K562 (cell line): ENCODE measurements at regions not wholly inside any gene's neighbourhood (a gene's known extent, or its start where the extent isn't known, plus 50 kb on each side); places are given as distances from the start of the nearest gene placed in this dataset.

Source experiments
- ATAC-seq: fragments of 200-7000 bp; cut with Tn5 transposase; 3 replicates; pipeline ENCODE4 v1.9.1; 2020; ENCODE audit warnings: moderate library complexity
- BruUV-seq: library from RNA; stranded (reverse); fragments of 400-500 nt; replicated peaks from 2 replicates; lab custom pipeline; 2021; lab: Mats Ljungman, UMichigan
- CTCF ChIA-PET: fragments of 300-600 bp; formaldehyde crosslinking; extraction: SDS; loops from one replicate; lab custom pipeline; 2021; ENCODE audit warnings: low intra/inter-chr PET ratio; lab: Yijun Ruan, JAX
- POLR2A ChIA-PET: fragments of 300-600, 350-650 bp; sonication (Branson Sonifier 250); formaldehyde crosslinking; extraction: SDS; loops from one replicate; lab custom pipeline; 2021; ENCODE audit warnings: antibody characterized with exemption, inconsistent platforms; lab: Yijun Ruan, JAX
- DNase-seq, 4 experiments: peaks; one replicate each; pipeline versions ENCODE4 v3.0.0 to v3.0.0-alpha.2; 2011 to 2018; ENCODE audit warnings: low spot score in 3 of 4, mixed read lengths in 3 of 4; ENCODE audit errors: extremely low read depth in 1 of 4
- FAIRE-seq: peaks from 2 replicates; lab custom pipeline; 2011; peaks lifted over from hg19 to GRCh38; lab: Jason Lieb, UNC
- H2AFZ ChIP-seq: 2 replicates; pipeline ENCODE4 v1.6.0; 2011; ENCODE audit warnings: low read depth, low read length, control low read depth, inconsistent platforms
- H3K27ac ChIP-seq: fragments of 200-600 bp; 3 replicates; pipeline ENCODE4 v1.8.0; 2011; ENCODE audit warnings: low read depth, mild to moderate bottlenecking, control low read depth, inconsistent platforms, low read length, moderate library complexity, mixed read lengths; ENCODE audit errors: extremely low read depth
- H3K27me3 ChIP-seq, 2 experiments: fragments of 300-600 bp in 1 of 2; 2 replicates in 1 of 2; 3 replicates in 1 of 2; pipeline versions ENCODE4 v1.6.0 to v1.8.0; 2011; ENCODE audit warnings: inconsistent platforms in 2 of 2, low read length in 2 of 2, mild to moderate bottlenecking in 1 of 2, mixed read lengths in 1 of 2, moderate library complexity in 1 of 2; ENCODE audit not compliant: control insufficient read depth in 2 of 2, insufficient read depth in 2 of 2
- H3K36me3 ChIP-seq: fragments of 300-600 bp; 3 replicates; pipeline ENCODE4 v1.8.0; 2011; ENCODE audit warnings: mild to moderate bottlenecking, low read length, inconsistent platforms; ENCODE audit not compliant: control insufficient read depth, insufficient read depth
- H3K4me1 ChIP-seq, 2 experiments: fragments of 200-600 bp in 1 of 2; replicated peaks in 1 of 2; 2 replicates in 1 of 2; 3 replicates in 1 of 2; pipeline versions ENCODE4 v1.5.1 to v1.8.0; 2011; ENCODE audit warnings: inconsistent platforms in 2 of 2, low read length in 2 of 2, mild to moderate bottlenecking in 1 of 2, mixed read lengths in 1 of 2, moderate library complexity in 1 of 2; ENCODE audit not compliant: control insufficient read depth in 2 of 2, insufficient read depth in 2 of 2
- H3K4me2 ChIP-seq: 2 replicates; pipeline ENCODE4 v1.6.1; 2011; ENCODE audit warnings: low read length, control low read depth, inconsistent platforms, mixed read lengths; ENCODE audit not compliant: insufficient read depth
- H3K4me3 ChIP-seq: fragments of 200-600 bp; sonication (generic), shearing (Covaris generic); 2 replicates; pipeline ENCODE4 v1.5.1; 2016; ENCODE audit warnings: control low read depth, inconsistent platforms
- H3K79me2 ChIP-seq: fragments of 200-600 bp; 3 replicates; pipeline ENCODE4 v1.8.0; 2011; ENCODE audit warnings: low read length, inconsistent platforms; ENCODE audit not compliant: control insufficient read depth, insufficient read depth
- H3K9ac ChIP-seq, 2 experiments: 2 replicates each; pipeline versions ENCODE4 v1.6.0 to v1.6.1; 2011; ENCODE audit warnings: low read depth in 2 of 2, low read length in 2 of 2, control low read depth in 1 of 2, inconsistent platforms in 1 of 2, mild to moderate bottlenecking in 1 of 2, mixed read lengths in 1 of 2; ENCODE audit not compliant: insufficient read depth in 1 of 2
- H3K9me1 ChIP-seq: one replicate; pipeline ENCODE4 v1.6.0; 2011; ENCODE audit warnings: inconsistent platforms, mild to moderate bottlenecking, low read length, moderate library complexity; ENCODE audit not compliant: control insufficient read depth, insufficient read depth
- H3K9me3 ChIP-seq: replicated peaks from 2 replicates; pipeline ENCODE4 v1.5.1; 2011; ENCODE audit warnings: low read depth, low read length, inconsistent platforms; ENCODE audit not compliant: control insufficient read depth, insufficient read depth
- H4K20me1 ChIP-seq: replicated peaks from 2 replicates; pipeline ENCODE4 v1.6.1; 2011; ENCODE audit warnings: low read length, inconsistent platforms, mixed read lengths; ENCODE audit not compliant: control insufficient read depth, insufficient read depth
- BMI1 ChIP-seq: fragments of 150-350 bp; IDR thresholded peaks from 2 replicates; pipeline ENCODE4 v1.6.1; 2014; ENCODE audit warnings: low read length
- CUX1 ChIP-seq: fragments of 200-800 bp; sonication (Bioruptor generic); IDR thresholded peaks from 2 replicates; pipeline ENCODE4 v1.6.1; 2016; ENCODE audit warnings: missing genetic modification characterization, missing compliant biosample characterization
- HMG20B ChIP-seq: fragments of 250-450 bp; sonication (Bioruptor Pico); IDR thresholded peaks from 2 replicates; pipeline ENCODE4 v1.5.0; 2021; ENCODE audit warnings: mild to moderate bottlenecking
- JUNB ChIP-seq: fragments of 450-650 bp; formaldehyde crosslinking; conservative IDR thresholded peaks from 2 replicates; pipeline ENCODE4 v1.4.0; 2020; ENCODE audit warnings: mild to moderate bottlenecking
- KLF13 ChIP-seq: fragments of 450-650 bp; IDR thresholded peaks from 2 replicates; pipeline ENCODE4 v1.6.1; 2016; ENCODE audit warnings: missing genetic modification characterization, low read depth, mild to moderate bottlenecking, missing compliant biosample characterization, moderate library complexity, borderline replicate concordance
- MAZ ChIP-seq, 2 experiments: fragments of 450-650 bp in 1 of 2; sonication (generic) in 1 of 2; formaldehyde crosslinking; IDR thresholded peaks in 1 of 2; conservative IDR thresholded peaks in 1 of 2; 2 replicates each; pipeline versions ENCODE4 v1.4.0 to v1.5.0; 2020; ENCODE audit warnings: mild to moderate bottlenecking in 1 of 2, missing genetic modification reagents in 1 of 2
- MED1 ChIP-seq: sonication (generic); formaldehyde crosslinking; IDR thresholded peaks from 2 replicates; pipeline ENCODE4 v1.8.1; 2023; ENCODE audit warnings: missing genetic modification reagents, borderline replicate concordance
- NCOA6 ChIP-seq: fragments of 450-650 bp; IDR thresholded peaks from 2 replicates; pipeline ENCODE4 v1.6.1; 2017; ENCODE audit warnings: mild to moderate bottlenecking
- POU5F1 ChIP-seq: fragments of 150-350 bp; IDR thresholded peaks from 2 replicates; pipeline ENCODE4 v1.6.1; 2014; ENCODE audit warnings: borderline replicate concordance, low read length, low read depth, mild to moderate bottlenecking; ENCODE audit not compliant: partially characterized antibody
- PYGO2 ChIP-seq: fragments of 450-650 bp; IDR thresholded peaks from 2 replicates; pipeline ENCODE4 v1.6.1; 2016; ENCODE audit warnings: mild to moderate bottlenecking, missing genetic modification characterization, moderate library complexity, missing compliant biosample characterization
- WGBS: fragments of 100-300 bp; shearing (Covaris generic); methylation state at CpG from one replicate; pipeline ENCODE4 v1.1.6; 2016; ENCODE audit warnings: low coverage, mixed read lengths; ENCODE audit not compliant: insufficient coverage; ENCODE audit errors: missing lambda C conversion rate; 5-methylcytosine and 5-hydroxymethylcytosine counted together
- in situ Hi-C: fragments of 300-500 bp; cut with MboI; formaldehyde crosslinking; loops from 4 replicates; pipeline ENCODE4 v1.15.0; 2018; ENCODE audit warnings: inconsistent platforms, mixed read lengths
- intact Hi-C: fragments of 100-400 bp; cut with micrococcal nuclease; formaldehyde crosslinking; loops from 2 replicates; pipeline ENCODE4 v1.14.2; 2022
- TF ChIP-seq, protein P1 (sequence below): sonication (generic); formaldehyde crosslinking; IDR thresholded peaks from 2 replicates; pipeline ENCODE4 v1.8.1; 2023; ENCODE audit warnings: mild to moderate bottlenecking, missing genetic modification reagents

DNA sequence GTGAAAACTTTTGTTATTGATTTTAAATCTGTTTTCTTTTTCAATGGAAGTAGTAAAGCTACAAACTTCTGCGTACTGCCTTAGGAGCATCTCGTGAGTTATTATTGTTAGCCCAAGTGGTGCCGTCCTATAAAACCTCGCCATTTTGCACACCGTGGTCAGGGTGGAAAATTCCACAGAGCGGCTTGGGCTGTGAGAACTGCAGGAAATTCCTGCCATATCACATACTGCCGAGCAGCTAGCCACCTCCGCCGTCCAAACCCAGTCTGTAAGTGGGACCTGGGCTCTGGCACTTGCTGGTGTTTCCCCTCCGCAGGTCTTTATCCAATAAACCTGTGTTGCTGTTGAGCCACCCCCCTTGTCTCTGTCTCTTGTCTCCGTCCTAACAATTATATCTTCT lies 88.0 kb upstream of the POU2AF2 start:
- Histone ChIP-seq H3K27me3 (no peaks in the 10 kb centered on the region), H3K9ac (no peak overlapping the region), H3K9me1 (no peaks in the 10 kb centered on the region), H3K9me3 (no peaks in the 10 kb centered on the region; the same call in 1 of the 2 replicates), H3K27ac (no peak overlapping the region), H3K4me1 (no peaks in the 10 kb centered on the region), H3K4me2 (no peak overlapping the region), H3K79me2 (no peaks in the 10 kb centered on the region), H3K4me3 (no peak overlapping the region), H3K36me3 (no peaks in the 10 kb centered on the region), H4K20me1 (no peaks in the 10 kb centered on the region), H2AFZ (no peak overlapping the region)
- no peak for ATAC-seq
- no peak for DNase-seq
- intact Hi-C loops = no loop called here
- ChIA-PET POLR2A (interaction anchor here (0.7 kb wide), 1 partner anchor 19 kb away, joined by 3 read pairs; no protein-coding TSS in a partner anchor), CTCF (no interaction called here)
- 2% methylated on average over 11 of the region's 11 CpGs for WGBS
- TF ChIP-seq MAZ (CRISPR knock-in tag; conservative IDR thresholded peaks at IDR 0.05 in 1 of 2, IDR thresholded peaks at IDR 0.05 in 1 of 2) (no peak), CUX1 (CRISPR knock-in tag) (no peak), JUNB (CRISPR knock-in tag) (no peak), NCOA6 (no peak), BMI1 (no peak), MED1 (CRISPR knock-in tag) (no peak), POU5F1 (no peak), KLF13 (tag) (no peak), HMG20B (CRISPR knock-in tag) (no peak), PYGO2 (tag) (no peak)
- TF ChIP-seq, protein P1, sequence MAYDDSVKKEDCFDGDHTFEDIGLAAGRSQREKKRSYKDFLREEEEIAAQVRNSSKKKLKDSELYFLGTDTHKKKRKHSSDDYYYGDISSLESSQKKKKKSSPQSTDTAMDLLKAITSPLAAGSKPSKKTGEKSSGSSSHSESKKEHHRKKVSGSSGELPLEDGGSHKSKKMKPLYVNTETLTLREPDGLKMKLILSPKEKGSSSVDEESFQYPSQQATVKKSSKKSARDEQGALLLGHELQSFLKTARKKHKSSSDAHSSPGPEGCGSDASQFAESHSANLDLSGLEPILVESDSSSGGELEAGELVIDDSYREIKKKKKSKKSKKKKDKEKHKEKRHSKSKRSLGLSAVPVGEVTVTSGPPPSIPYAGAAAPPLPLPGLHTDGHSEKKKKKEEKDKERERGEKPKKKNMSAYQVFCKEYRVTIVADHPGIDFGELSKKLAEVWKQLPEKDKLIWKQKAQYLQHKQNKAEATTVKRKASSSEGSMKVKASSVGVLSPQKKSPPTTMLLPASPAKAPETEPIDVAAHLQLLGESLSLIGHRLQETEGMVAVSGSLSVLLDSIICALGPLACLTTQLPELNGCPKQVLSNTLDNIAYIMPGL = no peak
- BruUV-seq = no TSS peak
- FAIRE-seq = no peak
- in situ Hi-C loops = no loop called here
